Caco-2 (cell line): ENCODE measurements at regions not wholly inside any gene's neighbourhood (a gene's known extent, or its start where the extent isn't known, plus 50 kb on each side); places are given as distances from the start of the nearest gene placed in this dataset.

ENCODE experiments used
- BruUV-seq: library from RNA; stranded (reverse); fragments of 400-500 nt; replicated peaks from 2 replicates; lab custom pipeline; 2021; lab: Mats Ljungman, UMichigan
- CTCF ChIA-PET: fragments of 300-600 bp; sonication (Branson Sonifier 250); formaldehyde crosslinking; loops from one replicate; lab custom pipeline; 2022; ENCODE audit warnings: antibody characterized with exemption; lab: Charles Lee
- POLR2A ChIA-PET: fragments of 300-600 bp; sonication (Branson Sonifier 250); formaldehyde crosslinking; loops from one replicate; lab custom pipeline; 2022; ENCODE audit warnings: antibody characterized with exemption; lab: Charles Lee
- DNase-seq, 2 experiments: peaks; one replicate each; pipeline versions ENCODE4 v3.0.0 to v3.0.0-alpha.2; 2020 to 2022
- H3K27me3 ChIP-seq: replicated peaks from 2 replicates; pipeline ENCODE4 v1.6.0; 2011; ENCODE audit warnings: low read length; ENCODE audit not compliant: control insufficient read depth, insufficient read depth
- H3K36me3 ChIP-seq: 2 replicates; pipeline ENCODE4 v1.5.1; 2011; ENCODE audit warnings: low read length; ENCODE audit not compliant: control insufficient read depth, insufficient read depth
- H3K4me1 ChIP-seq: fragments of 250-450 bp; sonication (Bioruptor Pico); 2 replicates; pipeline ENCODE4 v1.5.1; 2020; ENCODE audit warnings: mild to moderate bottlenecking
- H3K4me3 ChIP-seq: 2 replicates; pipeline ENCODE4 v1.5.1; 2011; ENCODE audit warnings: low read depth, mild to moderate bottlenecking, control low read depth, low read length
- H3K9me3 ChIP-seq: fragments of 250-450 bp; sonication (Bioruptor Pico); 2 replicates; pipeline ENCODE4 v1.5.1; 2020; ENCODE audit warnings: mild to moderate bottlenecking, moderate library complexity
- H3K27ac Mint-ChIP-seq: one replicate; pipeline ENCODE4 v1.8.0; 2022; ENCODE audit warnings: mixed read lengths; ENCODE audit not compliant: unreplicated experiment
- H3K27me3 Mint-ChIP-seq: one replicate; pipeline ENCODE4 v1.8.0; 2022; ENCODE audit warnings: mixed read lengths; ENCODE audit not compliant: insufficient read depth, unreplicated experiment
- H3K36me3 Mint-ChIP-seq: one replicate; pipeline ENCODE4 v1.8.0; 2022; ENCODE audit warnings: mild to moderate bottlenecking, mixed read lengths; ENCODE audit not compliant: insufficient read depth, unreplicated experiment
- H3K4me1 Mint-ChIP-seq: one replicate; pipeline ENCODE4 v1.8.0; 2022; ENCODE audit warnings: low read depth, mixed read lengths; ENCODE audit not compliant: unreplicated experiment
- H3K4me3 Mint-ChIP-seq: one replicate; pipeline ENCODE4 v1.8.0; 2022; ENCODE audit warnings: mild to moderate bottlenecking, moderate library complexity, mixed read lengths; ENCODE audit not compliant: unreplicated experiment
- H3K9me3 Mint-ChIP-seq: one replicate; pipeline ENCODE4 v1.8.0; 2022; ENCODE audit warnings: mixed read lengths; ENCODE audit not compliant: unreplicated experiment
- CTCF ChIP-seq, 2 experiments: fragments of 200-600 bp in 1 of 2; IDR thresholded peaks; 1 replicate in 1 of 2; 2 replicates in 1 of 2; pipeline versions ENCODE4 v1.5.1 to v1.8.0; 2011 to 2022; ENCODE audit warnings: antibody characterized with exemption in 1 of 2, control low read depth in 1 of 2, inconsistent platforms in 1 of 2, low read depth in 1 of 2, low read length in 1 of 2, mild to moderate bottlenecking in 1 of 2, moderate library complexity in 1 of 2; ENCODE audit not compliant: insufficient read depth in 1 of 2, severe bottlenecking in 1 of 2, unreplicated experiment in 1 of 2
- intact Hi-C: fragments of 100-400 bp; cut with micrococcal nuclease; formaldehyde crosslinking; loops from one replicate; pipeline ENCODE4 v1.10.0; 2022; ENCODE audit not compliant: unreplicated experiment

GRCh38 chr22:49594078-49594477 is 233.6 kb downstream of the BRD1 start:
- ChIA-PET POLR2A (no interaction called here), CTCF (no interaction called here)
- no peaks in the 10 kb centered on the region for H3K36me3 Mint-ChIP-seq
- TF ChIP-seq CTCF (IDR thresholded peaks at IDR 0.05; ENCODE audit: insufficient read depth in 1 of 2, low read depth in 1 of 2, low read length in 1 of 2, severe bottlenecking in 1 of 2, unreplicated experiment in 1 of 2): no peak
- no peaks in the 10 kb centered on the region for H3K9me3 Mint-ChIP-seq
- DNase-seq: no peak
- H3K4me3 Mint-ChIP-seq: no peak overlapping the region
- no peaks in the 10 kb centered on the region for H3K9me3 ChIP-seq
- no peaks in the 10 kb centered on the region for H3K4me1 ChIP-seq
- H3K4me1 Mint-ChIP-seq: no peaks in the 10 kb centered on the region
- no peaks in the 10 kb centered on the region; the same call in 1 of the 2 replicates for H3K27me3 ChIP-seq
- no peaks in the 10 kb centered on the region for H3K36me3 ChIP-seq
- no peaks in the 10 kb centered on the region for H3K27me3 Mint-ChIP-seq
- H3K27ac Mint-ChIP-seq: no peak overlapping the region
- intact Hi-C loops: no loop called here
- no peak overlapping the region for H3K4me3 ChIP-seq
- no TSS peak for BruUV-seq

- no TSS peak for BruUV-seq
- TF ChIP-seq CTCF (IDR thresholded peaks at IDR 0.05; ENCODE audit: insufficient read depth in 1 of 2, low read depth in 1 of 2, low read length in 1 of 2, severe bottlenecking in 1 of 2, unreplicated experiment in 1 of 2): no peak
- no peaks in the 10 kb centered on the region for H3K4me1 ChIP-seq
- H3K4me1 Mint-ChIP-seq: no peaks in the 10 kb centered on the region
- DNase-seq: peak in 1 of 2 experiments; percentile 9
- no peaks in the 10 kb centered on the region for H3K9me3 ChIP-seq
- POLR2A ChIA-PET: no interaction called here
- no peak overlapping the region for H3K4me3 ChIP-seq
- no peak overlapping the region for H3K27ac Mint-ChIP-seq
- CTCF ChIA-PET: no interaction called here
- H3K36me3 Mint-ChIP-seq: no peaks in the 10 kb centered on the region
- no peaks in the 10 kb centered on the region for H3K27me3 Mint-ChIP-seq
- no peaks in the 10 kb centered on the region for H3K9me3 Mint-ChIP-seq
- no peaks in the 10 kb centered on the region for H3K36me3 ChIP-seq
- H3K4me3 Mint-ChIP-seq: no peak overlapping the region
- intact Hi-C loops: no loop called here
- no peaks in the 10 kb centered on the region; the same call in 1 of the 2 replicates for H3K27me3 ChIP-seq
Observed at GRCh38 chr22:49593509-49593908, 234.2 kb downstream of the BRD1 start.

- Histone ChIP-seq H3K4me1 (no peaks in the 10 kb centered on the region), H3K9me3 (no peaks in the 10 kb centered on the region), H3K4me3 (no peak overlapping the region), H3K36me3 (no peaks in the 10 kb centered on the region), H3K27me3 (no peaks in the 10 kb centered on the region; the same call in 1 of the 2 replicates)
- POLR2A ChIA-PET: no interaction called here
- TF ChIP-seq CTCF (IDR thresholded peaks at IDR 0.05; ENCODE audit: insufficient read depth in 1 of 2, low read depth in 1 of 2, low read length in 1 of 2, severe bottlenecking in 1 of 2, unreplicated experiment in 1 of 2): no peak
- DNase-seq: peak in 1 of 2 experiments; percentile 16
- no peak overlapping the region for H3K4me3 Mint-ChIP-seq
- no peak overlapping the region for H3K27ac Mint-ChIP-seq
- H3K4me1 Mint-ChIP-seq: no peaks in the 10 kb centered on the region
- CTCF ChIA-PET: no interaction called here
- no peaks in the 10 kb centered on the region for H3K36me3 Mint-ChIP-seq
- intact Hi-C loops: no loop called here
- no TSS peak for BruUV-seq
- no peaks in the 10 kb centered on the region for H3K9me3 Mint-ChIP-seq
- H3K27me3 Mint-ChIP-seq: peaks cover 4% of the 10 kb centered on the region
Observed at GRCh38 chr22:49592780-49593501, 234.7 kb downstream of the BRD1 start.
